Gastroesophageal sphincter (tissue), 3 donors: ENCODE measurements at regions not wholly inside any gene's neighbourhood (a gene's known extent, or its start where the extent isn't known, plus 50 kb on each side); places are given as distances from the start of the nearest gene placed in this dataset.

Source experiments
- POLR2A ChIP-seq, 2 donors: fragments of 450-650 bp; IDR thresholded peaks; one replicate each; pipeline ENCODE4 v1.6.1; 2017; ENCODE audit warnings: antibody characterized with exemption in 2 of 2, mild to moderate bottlenecking in 2 of 2, moderate library complexity in 1 of 2
- POLR2AphosphoS5 ChIP-seq: sonication (generic); formaldehyde crosslinking; IDR thresholded peaks from one replicate; pipeline ENCODE4 v1.6.1; 2017; ENCODE audit warnings: antibody characterized with exemption
- TF ChIP-seq, protein P1 (sequence below), 4 experiments: fragments of 200-600 bp in 2 of 4; fragments of 450-650 bp in 2 of 4; sonication (generic) in 1 of 4; IDR thresholded peaks; one replicate each; pipeline ENCODE4 v1.5.1; 2017 to 2019; ENCODE audit warnings: antibody characterized with exemption in 4 of 4, mild to moderate bottlenecking in 2 of 4, moderate library complexity in 2 of 4

DNA sequence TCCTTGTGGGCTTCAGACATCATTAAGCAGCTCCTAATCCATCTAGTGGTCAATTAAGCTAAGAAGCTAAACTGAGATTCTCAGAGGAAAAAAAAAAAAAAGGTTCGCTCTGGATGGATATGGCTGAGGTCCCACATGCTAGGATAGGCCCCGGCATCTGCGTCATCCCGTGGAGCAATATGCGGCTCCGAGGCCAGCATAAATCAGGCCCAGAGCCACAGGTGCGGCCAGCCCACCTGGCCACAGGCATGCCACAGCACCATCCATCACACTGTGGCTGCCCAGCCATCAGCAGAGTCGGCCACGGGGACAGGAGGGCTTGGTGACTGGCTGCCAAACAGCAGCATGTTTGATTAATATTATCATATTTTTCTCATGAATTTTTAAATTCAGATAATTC lies 106.9 kb upstream of the TIAM1 start:
- TF ChIP-seq, protein P1, sequence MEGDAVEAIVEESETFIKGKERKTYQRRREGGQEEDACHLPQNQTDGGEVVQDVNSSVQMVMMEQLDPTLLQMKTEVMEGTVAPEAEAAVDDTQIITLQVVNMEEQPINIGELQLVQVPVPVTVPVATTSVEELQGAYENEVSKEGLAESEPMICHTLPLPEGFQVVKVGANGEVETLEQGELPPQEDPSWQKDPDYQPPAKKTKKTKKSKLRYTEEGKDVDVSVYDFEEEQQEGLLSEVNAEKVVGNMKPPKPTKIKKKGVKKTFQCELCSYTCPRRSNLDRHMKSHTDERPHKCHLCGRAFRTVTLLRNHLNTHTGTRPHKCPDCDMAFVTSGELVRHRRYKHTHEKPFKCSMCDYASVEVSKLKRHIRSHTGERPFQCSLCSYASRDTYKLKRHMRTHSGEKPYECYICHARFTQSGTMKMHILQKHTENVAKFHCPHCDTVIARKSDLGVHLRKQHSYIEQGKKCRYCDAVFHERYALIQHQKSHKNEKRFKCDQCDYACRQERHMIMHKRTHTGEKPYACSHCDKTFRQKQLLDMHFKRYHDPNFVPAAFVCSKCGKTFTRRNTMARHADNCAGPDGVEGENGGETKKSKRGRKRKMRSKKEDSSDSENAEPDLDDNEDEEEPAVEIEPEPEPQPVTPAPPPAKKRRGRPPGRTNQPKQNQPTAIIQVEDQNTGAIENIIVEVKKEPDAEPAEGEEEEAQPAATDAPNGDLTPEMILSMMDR (IDR thresholded peaks at IDR 0.05), result no peak
- TF ChIP-seq POLR2AphosphoS5, result no peak
- TF ChIP-seq POLR2A (IDR thresholded peaks at IDR 0.05), result no peak
